H1 (cell line): ENCODE measurements at regions not wholly inside any gene's neighbourhood (a gene's known extent, or its start where the extent isn't known, plus 50 kb on each side); places are given as distances from the start of the nearest gene placed in this dataset.

Experiments used
- CHD2 ChIP-seq: IDR thresholded peaks from 2 replicates; pipeline ENCODE4 v1.6.1; 2012; ENCODE audit warnings: low read length, improper control_type of control experiment
- CTCF ChIP-seq, 3 experiments: IDR thresholded peaks; 1 replicate in 2 of 3; 2 replicates in 1 of 3; pipeline versions ENCODE4 v1.5.1 to v1.6.1; 2011; ENCODE audit warnings: low read length in 3 of 3, mild to moderate bottlenecking in 3 of 3, inconsistent platforms in 2 of 3, low read depth in 1 of 3, moderate library complexity in 1 of 3; ENCODE audit not compliant: insufficient read depth in 1 of 3; ENCODE audit errors: control extremely low read depth in 1 of 3
- EP300 ChIP-seq, 2 experiments: IDR thresholded peaks; 1 replicate in 1 of 2; 2 replicates in 1 of 2; pipeline ENCODE4 v1.6.1; 2011 to 2012; ENCODE audit warnings: low read depth in 2 of 2, low read length in 2 of 2, mild to moderate bottlenecking in 2 of 2, borderline replicate concordance in 1 of 2, inconsistent platforms in 1 of 2, moderate library complexity in 1 of 2
- EZH2 ChIP-seq: fragments of 200-600 bp; sonication (generic); IDR thresholded peaks from 2 replicates; pipeline ENCODE4 v1.7.1; 2012; ENCODE audit warnings: low read depth, mild to moderate bottlenecking, moderate library complexity, low read length, inconsistent platforms; ENCODE audit not compliant: severe bottlenecking
- KDM4A ChIP-seq: IDR thresholded peaks from one replicate; pipeline ENCODE4 v1.7.1; 2012; ENCODE audit warnings: low read depth, mild to moderate bottlenecking, moderate library complexity, low read length, inconsistent platforms; ENCODE audit not compliant: severe bottlenecking
- MAX ChIP-seq: IDR thresholded peaks from 2 replicates; pipeline ENCODE4 v1.6.1; 2012; ENCODE audit warnings: inconsistent platforms
- POLR2AphosphoS5 ChIP-seq: IDR thresholded peaks from 2 replicates; pipeline ENCODE4 v1.6.1; 2011; ENCODE audit warnings: low read depth, low read length
- RAD21 ChIP-seq, 2 experiments: IDR thresholded peaks in 1 of 2; conservative IDR thresholded peaks in 1 of 2; 2 replicates each; pipeline ENCODE4 v1.6.1; 2011; ENCODE audit warnings: low read depth in 2 of 2, low read length in 2 of 2, improper control_type of control experiment in 1 of 2, inconsistent platforms in 1 of 2, mild to moderate bottlenecking in 1 of 2, moderate library complexity in 1 of 2
- SP1 ChIP-seq: IDR thresholded peaks from 2 replicates; pipeline ENCODE4 v1.6.1; 2011; ENCODE audit warnings: low read depth, low read length
- SUZ12 ChIP-seq: fragments of 200-600 bp; sonication (generic); IDR thresholded peaks from 2 replicates; pipeline ENCODE4 v1.6.1; 2012; ENCODE audit warnings: mild to moderate bottlenecking, inconsistent platforms, low read length, moderate library complexity, mixed read lengths

GRCh38 chr14:95445676-95446075, 70.8 kb downstream of the SYNE3 start:
- no peak for TF ChIP-seq CTCF (IDR thresholded peaks at IDR 0.05; ENCODE audit: control extremely low read depth in 1 of 3, insufficient read depth in 1 of 3, low read depth in 1 of 3, low read length in 3 of 3)
- no peak for TF ChIP-seq EZH2
- TF ChIP-seq MAX = no peak
- TF ChIP-seq KDM4A = no peak
- no peak for TF ChIP-seq CHD2
- no peak for TF ChIP-seq POLR2AphosphoS5
- no peak for TF ChIP-seq SUZ12
- no peak for TF ChIP-seq EP300 (IDR thresholded peaks at IDR 0.05; ENCODE audit: borderline replicate concordance in 1 of 2, low read depth in 2 of 2, low read length in 2 of 2)
- no peak for TF ChIP-seq SP1
- no peak for TF ChIP-seq RAD21 (IDR thresholded peaks at IDR 0.05 in 1 of 2, conservative IDR thresholded peaks at IDR 0.05 in 1 of 2; ENCODE audit: low read depth in 2 of 2, low read length in 2 of 2)
